Panc1 (cell line): ENCODE measurements at regions not wholly inside any gene's neighbourhood (a gene's known extent, or its start where the extent isn't known, plus 50 kb on each side); places are given as distances from the start of the nearest gene placed in this dataset.

Source experiments
- ATAC-seq: fragments of 200-7000 bp; cut with Tn5 transposase; 2 replicates; pipeline ENCODE4 v1.9.1; 2020; ENCODE audit warnings: mild to moderate bottlenecking, moderate library complexity
- BruUV-seq: library from RNA; stranded (reverse); fragments of 400-500 nt; replicated peaks from 2 replicates; lab custom pipeline; 2021; lab: Mats Ljungman, UMichigan
- CTCF ChIA-PET: fragments of 300-600 bp; sonication (Branson Sonifier 250); formaldehyde crosslinking; loops from one replicate; lab custom pipeline; 2022; ENCODE audit warnings: antibody characterized with exemption; lab: Charles Lee
- POLR2A ChIA-PET: fragments of 300-600 bp; sonication (Branson Sonifier 250); formaldehyde crosslinking; loops from one replicate; lab custom pipeline; 2022; ENCODE audit warnings: antibody characterized with exemption; lab: Charles Lee
- DNase-seq: peaks from one replicate; pipeline ENCODE4 v3.0.0-alpha.2; 2010; ENCODE audit warnings: low read depth, low spot score
- H3K27ac ChIP-seq: 2 replicates; pipeline ENCODE4 v1.5.1; 2011; ENCODE audit warnings: mild to moderate bottlenecking, low read length, inconsistent platforms
- H3K27me3 ChIP-seq: fragments of 200-500 bp; sonication (Bioruptor generic); 2 replicates; pipeline ENCODE4 v1.6.0; 2014; ENCODE audit warnings: low read length, inconsistent platforms; ENCODE audit not compliant: control insufficient read depth, insufficient read depth
- H3K36me3 ChIP-seq: fragments of 200-500 bp; sonication (Bioruptor generic); 2 replicates; pipeline ENCODE4 v1.5.1; 2014; ENCODE audit warnings: inconsistent platforms, mild to moderate bottlenecking, low read length, moderate library complexity; ENCODE audit not compliant: control insufficient read depth, insufficient read depth
- H3K4me1 ChIP-seq: 2 replicates; pipeline ENCODE4 v1.5.1; 2011; ENCODE audit warnings: inconsistent platforms, mild to moderate bottlenecking, low read length, moderate library complexity; ENCODE audit not compliant: control insufficient read depth, insufficient read depth
- H3K4me3 ChIP-seq, 2 experiments: 2 replicates each; pipeline ENCODE4 v1.5.1; 2011 to 2012; ENCODE audit warnings: low read depth in 2 of 2, low read length in 2 of 2, mild to moderate bottlenecking in 2 of 2, inconsistent platforms in 1 of 2, moderate library complexity in 1 of 2
- H3K9me3 ChIP-seq: fragments of 200-500 bp; sonication (Bioruptor generic); 2 replicates; pipeline ENCODE4 v1.5.1; 2014; ENCODE audit warnings: low read depth, mild to moderate bottlenecking, inconsistent platforms, low read length, moderate library complexity; ENCODE audit not compliant: control insufficient read depth, insufficient read depth
- POLR2AphosphoS5 ChIP-seq: IDR thresholded peaks from 2 replicates; pipeline ENCODE4 v1.6.1; 2012; ENCODE audit warnings: mild to moderate bottlenecking, low read depth, low read length, moderate library complexity
- SIN3A ChIP-seq: IDR thresholded peaks from 2 replicates; pipeline ENCODE4 v1.6.1; 2012; ENCODE audit warnings: low read depth, mild to moderate bottlenecking, low read length, moderate library complexity, borderline replicate concordance; ENCODE audit not compliant: insufficient read depth
- TCF7L2 ChIP-seq: IDR thresholded peaks from 2 replicates; pipeline ENCODE4 v1.6.1; 2011; ENCODE audit warnings: mild to moderate bottlenecking, low read depth, low read length, inconsistent platforms
- in situ Hi-C: cut with HindIII; loops from 2 replicates; pipeline ENCODE4 v1.10.0; 2016; ENCODE audit warnings: low sequenced_read_pairs, low pct_unique_long_range_greater_than_20kb
- intact Hi-C: fragments of 100-400 bp; cut with micrococcal nuclease; formaldehyde crosslinking; loops from one replicate; pipeline ENCODE4 v1.10.0; 2022; ENCODE audit not compliant: unreplicated experiment
- TF ChIP-seq, protein P1 (sequence below), 2 experiments: IDR thresholded peaks; 2 replicates each; pipeline ENCODE4 v1.6.1; 2011 to 2012; ENCODE audit warnings: low read depth in 2 of 2, control low read depth in 1 of 2, low read length in 1 of 2, mild to moderate bottlenecking in 1 of 2, moderate library complexity in 1 of 2; ENCODE audit not compliant: insufficient read depth in 1 of 2
- TF ChIP-seq, protein P2 (sequence below): fragments of 450-650 bp; IDR thresholded peaks from 2 replicates; pipeline ENCODE4 v1.5.1; 2017; ENCODE audit warnings: mild to moderate bottlenecking

DNA sequence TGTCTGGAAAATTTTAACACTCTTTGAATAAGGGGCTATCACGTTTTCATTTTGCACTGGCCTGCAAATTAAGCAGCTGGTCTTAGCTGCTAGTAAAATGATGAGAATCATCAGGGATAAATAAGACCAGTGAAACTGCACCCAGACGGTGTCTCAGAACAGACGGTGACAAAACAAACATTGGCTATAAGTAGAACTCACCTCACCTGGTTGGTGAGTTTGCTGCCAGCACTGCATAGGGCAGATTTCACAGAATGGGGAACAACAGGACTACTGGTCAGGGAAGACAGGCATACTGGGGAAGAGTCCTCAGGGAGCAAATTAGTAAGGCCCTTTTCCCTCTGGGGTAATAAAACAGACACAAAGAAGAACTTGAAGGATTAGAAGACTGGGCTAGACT, 175.9 kb upstream of the CITED2 start:
- ChIA-PET POLR2A (no interaction called here), CTCF (no interaction called here)
- no TSS peak for BruUV-seq
- intact Hi-C loops = no loop called here
- peak overlapping the region; percentile 51; the same call in 1 of the 2 replicates for H3K27ac ChIP-seq
- in situ Hi-C loops = no loop called here
- H3K9me3 ChIP-seq = no peaks in the 10 kb centered on the region
- no peaks in the 10 kb centered on the region for H3K27me3 ChIP-seq
- H3K4me1 ChIP-seq = peaks cover 22% of the 10 kb centered on the region
- TF ChIP-seq, protein P1, sequence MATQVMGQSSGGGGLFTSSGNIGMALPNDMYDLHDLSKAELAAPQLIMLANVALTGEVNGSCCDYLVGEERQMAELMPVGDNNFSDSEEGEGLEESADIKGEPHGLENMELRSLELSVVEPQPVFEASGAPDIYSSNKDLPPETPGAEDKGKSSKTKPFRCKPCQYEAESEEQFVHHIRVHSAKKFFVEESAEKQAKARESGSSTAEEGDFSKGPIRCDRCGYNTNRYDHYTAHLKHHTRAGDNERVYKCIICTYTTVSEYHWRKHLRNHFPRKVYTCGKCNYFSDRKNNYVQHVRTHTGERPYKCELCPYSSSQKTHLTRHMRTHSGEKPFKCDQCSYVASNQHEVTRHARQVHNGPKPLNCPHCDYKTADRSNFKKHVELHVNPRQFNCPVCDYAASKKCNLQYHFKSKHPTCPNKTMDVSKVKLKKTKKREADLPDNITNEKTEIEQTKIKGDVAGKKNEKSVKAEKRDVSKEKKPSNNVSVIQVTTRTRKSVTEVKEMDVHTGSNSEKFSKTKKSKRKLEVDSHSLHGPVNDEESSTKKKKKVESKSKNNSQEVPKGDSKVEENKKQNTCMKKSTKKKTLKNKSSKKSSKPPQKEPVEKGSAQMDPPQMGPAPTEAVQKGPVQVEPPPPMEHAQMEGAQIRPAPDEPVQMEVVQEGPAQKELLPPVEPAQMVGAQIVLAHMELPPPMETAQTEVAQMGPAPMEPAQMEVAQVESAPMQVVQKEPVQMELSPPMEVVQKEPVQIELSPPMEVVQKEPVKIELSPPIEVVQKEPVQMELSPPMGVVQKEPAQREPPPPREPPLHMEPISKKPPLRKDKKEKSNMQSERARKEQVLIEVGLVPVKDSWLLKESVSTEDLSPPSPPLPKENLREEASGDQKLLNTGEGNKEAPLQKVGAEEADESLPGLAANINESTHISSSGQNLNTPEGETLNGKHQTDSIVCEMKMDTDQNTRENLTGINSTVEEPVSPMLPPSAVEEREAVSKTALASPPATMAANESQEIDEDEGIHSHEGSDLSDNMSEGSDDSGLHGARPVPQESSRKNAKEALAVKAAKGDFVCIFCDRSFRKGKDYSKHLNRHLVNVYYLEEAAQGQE (IDR thresholded peaks at IDR 0.05; ENCODE audit: insufficient read depth in 1 of 2, low read depth in 2 of 2, low read length in 1 of 2) = no peak
- TF ChIP-seq TCF7L2 = no peak
- no peak for TF ChIP-seq SIN3A
- no peak for TF ChIP-seq POLR2AphosphoS5
- H3K36me3 ChIP-seq = no peaks in the 10 kb centered on the region
- DNase-seq (no peak), ATAC-seq (no peak)
- no peak overlapping the region for H3K4me3 ChIP-seq

DNA sequence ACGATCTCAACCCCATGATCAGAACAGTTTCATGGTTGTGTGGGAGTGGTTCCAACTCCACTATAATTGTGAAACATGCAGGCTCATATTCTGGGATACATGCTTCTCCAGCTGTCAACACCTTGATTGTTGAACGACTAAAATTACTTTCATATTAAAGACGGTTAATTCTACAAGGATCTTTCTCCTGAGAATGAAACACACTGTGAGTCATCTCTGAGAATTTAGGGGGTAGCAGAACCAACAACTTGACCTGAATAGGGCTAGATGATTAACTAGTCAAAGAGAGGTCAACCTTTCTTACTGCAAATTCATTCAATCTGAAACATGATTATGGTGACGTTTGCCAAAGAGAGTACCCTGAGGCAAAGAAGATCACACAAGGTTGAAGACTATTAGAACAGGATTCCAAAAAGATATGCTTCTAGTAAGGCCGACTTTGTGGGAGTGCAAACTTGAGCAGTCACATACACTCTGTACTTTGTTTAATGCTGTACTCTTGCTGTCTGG, 175.2 kb upstream of the CITED2 start:
- no peaks in the 10 kb centered on the region for H3K27me3 ChIP-seq
- H3K27ac ChIP-seq = peak overlapping the region; percentile 20; the same call in 1 of the 2 replicates
- H3K9me3 ChIP-seq = no peaks in the 10 kb centered on the region
- TF ChIP-seq, protein P2, sequence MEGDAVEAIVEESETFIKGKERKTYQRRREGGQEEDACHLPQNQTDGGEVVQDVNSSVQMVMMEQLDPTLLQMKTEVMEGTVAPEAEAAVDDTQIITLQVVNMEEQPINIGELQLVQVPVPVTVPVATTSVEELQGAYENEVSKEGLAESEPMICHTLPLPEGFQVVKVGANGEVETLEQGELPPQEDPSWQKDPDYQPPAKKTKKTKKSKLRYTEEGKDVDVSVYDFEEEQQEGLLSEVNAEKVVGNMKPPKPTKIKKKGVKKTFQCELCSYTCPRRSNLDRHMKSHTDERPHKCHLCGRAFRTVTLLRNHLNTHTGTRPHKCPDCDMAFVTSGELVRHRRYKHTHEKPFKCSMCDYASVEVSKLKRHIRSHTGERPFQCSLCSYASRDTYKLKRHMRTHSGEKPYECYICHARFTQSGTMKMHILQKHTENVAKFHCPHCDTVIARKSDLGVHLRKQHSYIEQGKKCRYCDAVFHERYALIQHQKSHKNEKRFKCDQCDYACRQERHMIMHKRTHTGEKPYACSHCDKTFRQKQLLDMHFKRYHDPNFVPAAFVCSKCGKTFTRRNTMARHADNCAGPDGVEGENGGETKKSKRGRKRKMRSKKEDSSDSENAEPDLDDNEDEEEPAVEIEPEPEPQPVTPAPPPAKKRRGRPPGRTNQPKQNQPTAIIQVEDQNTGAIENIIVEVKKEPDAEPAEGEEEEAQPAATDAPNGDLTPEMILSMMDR = no peak
- TF ChIP-seq POLR2AphosphoS5 = no peak
- no peak for TF ChIP-seq TCF7L2
- TF ChIP-seq SIN3A = no peak
- TF ChIP-seq, protein P1 (IDR thresholded peaks at IDR 0.05; ENCODE audit: insufficient read depth in 1 of 2, low read depth in 2 of 2, low read length in 1 of 2) = no peak
- in situ Hi-C loops = no loop called here
- DNase-seq = no peak
- H3K4me3 ChIP-seq = no peak overlapping the region
- ChIA-PET POLR2A (no interaction called here), CTCF (no interaction called here)
- no TSS peak for BruUV-seq
- peaks cover 30% of the 10 kb centered on the region for H3K4me1 ChIP-seq
- intact Hi-C loops = no loop called here
- no peak for ATAC-seq
- no peaks in the 10 kb centered on the region for H3K36me3 ChIP-seq
